Dedifferentiated amniotic fluid mesenchymal stem cell (primary cell): ENCODE measurements at regions not wholly inside any gene's neighbourhood (a gene's known extent, or its start where the extent isn't known, plus 50 kb on each side); places are given as distances from the start of the nearest gene placed in this dataset.
A peak's percentile ranks its signal among the peaks of the same experiment; 100 is the strongest.

ENCODE experiments used
- DNase-seq: peaks from one replicate; pipeline ENCODE4 v3.0.0-alpha.2; 2016; ENCODE audit errors: extremely low spot score

- DNase-seq: no peak
Observed at GRCh38 chr5:167948251-167948650, 343.2 kb upstream of the WWC1 start.

GRCh38 chr5:167949435-167949834 is 342.0 kb upstream of the WWC1 start:
- no peak for DNase-seq

- peak; percentile 39 for DNase-seq
Observed at GRCh38 chr5:167950126-167950721, 341.2 kb upstream of the WWC1 start.

- no peak for DNase-seq
Observed at GRCh38 chr5:167951116-167951515, 340.3 kb upstream of the WWC1 start.

- DNase-seq: no peak
Observed at GRCh38 chr5:167952278-167952995, 339.0 kb upstream of the WWC1 start.

- no peak for DNase-seq
Observed at GRCh38 chr5:167953151-167953798, 338.2 kb upstream of the WWC1 start.

GRCh38 chr5:167961731-167962130 is 329.7 kb upstream of the WWC1 start:
- no peak for DNase-seq

GRCh38 chr5:167964529-167964928 is 326.9 kb upstream of the WWC1 start:
- DNase-seq: no peak

- no peak for DNase-seq
Observed at GRCh38 chr5:167965710-167966109, 325.7 kb upstream of the WWC1 start.

- DNase-seq: no peak
Observed at GRCh38 chr5:167966979-167967378, 324.5 kb upstream of the WWC1 start.

GRCh38 chr5:167967494-167968177 is 323.8 kb upstream of the WWC1 start:
- DNase-seq: no peak

GRCh38 chr5:167968837-167969236 is 322.6 kb upstream of the WWC1 start:
- no peak for DNase-seq

GRCh38 chr5:167969998-167970397 is 321.4 kb upstream of the WWC1 start:
- DNase-seq: no peak

- no peak for DNase-seq
Observed at GRCh38 chr5:167971706-167972105, 319.7 kb upstream of the WWC1 start.

GRCh38 chr5:167973126-167973525 is 318.3 kb upstream of the WWC1 start:
- no peak for DNase-seq

- DNase-seq: no peak
Observed at GRCh38 chr5:167984951-167985350, 306.5 kb upstream of the WWC1 start.

- DNase-seq: no peak
Observed at GRCh38 chr5:167985373-167985772, 306.1 kb upstream of the WWC1 start.

- no peak for DNase-seq
Observed at GRCh38 chr5:167987490-167988280, 303.8 kb upstream of the WWC1 start.

GRCh38 chr5:167992868-167993267 is 298.6 kb upstream of the WWC1 start:
- DNase-seq: no peak

GRCh38 chr5:167993771-167994170 is 297.7 kb upstream of the WWC1 start:
- no peak for DNase-seq

- DNase-seq: no peak
Observed at GRCh38 chr5:167995844-167996425, 295.5 kb upstream of the WWC1 start.
